ENCODE measurements at regions not wholly inside any gene's neighbourhood (a gene's known extent, or its start where the extent isn't known, plus 50 kb on each side); places are given as distances from the start of the nearest gene placed in this dataset.

DNA sequence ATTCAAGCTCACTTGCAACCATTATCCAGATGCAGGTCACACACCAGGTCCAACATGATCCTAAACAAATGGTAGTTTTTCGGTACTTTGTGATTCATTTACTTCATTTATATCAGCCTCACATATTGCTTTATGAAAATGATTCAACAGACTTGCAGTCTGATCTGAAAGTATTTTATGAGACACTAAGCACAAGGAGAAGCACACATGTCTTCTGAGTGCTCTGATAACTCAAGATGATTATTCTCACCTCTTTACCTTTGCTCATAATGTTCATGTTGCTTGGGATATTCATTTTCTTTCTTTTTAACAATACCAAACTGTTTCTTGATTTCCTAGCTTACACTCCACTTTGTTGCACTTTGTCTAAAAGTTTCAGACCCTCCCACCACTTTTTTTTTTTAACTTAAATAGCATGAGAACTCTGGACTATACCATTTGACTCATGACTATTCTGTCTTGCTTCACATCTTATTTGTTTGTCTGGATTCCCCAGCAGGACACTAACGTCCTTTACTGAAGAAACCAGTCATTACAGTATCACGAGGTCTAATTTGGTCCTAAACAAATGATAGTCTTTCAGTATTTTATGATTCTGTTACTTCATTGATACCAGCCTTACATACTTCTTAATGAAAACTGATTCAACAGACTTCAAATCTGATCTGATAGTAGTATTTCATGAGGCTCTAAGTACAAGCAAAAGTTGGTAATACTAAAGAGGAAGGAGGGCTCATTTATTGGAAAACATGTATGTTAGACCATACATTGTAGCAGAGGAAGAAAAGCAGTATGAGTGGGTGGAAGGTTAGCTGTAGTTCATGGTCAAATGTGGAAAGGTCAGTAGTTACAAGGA, 171.8 kb upstream of the AHR start:
- Histone ChIP-seq H3K36me3 (ENCODE audit: insufficient read depth) (no peaks in the 10 kb centered on the region), H3K4me1 (ENCODE audit: low read depth, poor library complexity, severe bottlenecking) (peaks cover 15% of the 10 kb centered on the region), H3K79me2 (ENCODE audit: insufficient read depth, low read depth) (no peaks in the 10 kb centered on the region), H3K4me2 (no peak overlapping the region), H3K27me3 (ENCODE audit: insufficient read depth, low read depth) (no peaks in the 10 kb centered on the region), H3K9ac (no peak overlapping the region), H4K20me1 (ENCODE audit: insufficient read depth) (no peaks in the 10 kb centered on the region), H3K27ac (no peak overlapping the region), H3K4me3 (IDR thresholded peaks at IDR 0.05; ENCODE audit: insufficient read depth, low read depth, low read length) (no peak overlapping the region), H2AFZ (ENCODE audit: low read depth) (no peak overlapping the region)
- TF ChIP-seq, protein P1, sequence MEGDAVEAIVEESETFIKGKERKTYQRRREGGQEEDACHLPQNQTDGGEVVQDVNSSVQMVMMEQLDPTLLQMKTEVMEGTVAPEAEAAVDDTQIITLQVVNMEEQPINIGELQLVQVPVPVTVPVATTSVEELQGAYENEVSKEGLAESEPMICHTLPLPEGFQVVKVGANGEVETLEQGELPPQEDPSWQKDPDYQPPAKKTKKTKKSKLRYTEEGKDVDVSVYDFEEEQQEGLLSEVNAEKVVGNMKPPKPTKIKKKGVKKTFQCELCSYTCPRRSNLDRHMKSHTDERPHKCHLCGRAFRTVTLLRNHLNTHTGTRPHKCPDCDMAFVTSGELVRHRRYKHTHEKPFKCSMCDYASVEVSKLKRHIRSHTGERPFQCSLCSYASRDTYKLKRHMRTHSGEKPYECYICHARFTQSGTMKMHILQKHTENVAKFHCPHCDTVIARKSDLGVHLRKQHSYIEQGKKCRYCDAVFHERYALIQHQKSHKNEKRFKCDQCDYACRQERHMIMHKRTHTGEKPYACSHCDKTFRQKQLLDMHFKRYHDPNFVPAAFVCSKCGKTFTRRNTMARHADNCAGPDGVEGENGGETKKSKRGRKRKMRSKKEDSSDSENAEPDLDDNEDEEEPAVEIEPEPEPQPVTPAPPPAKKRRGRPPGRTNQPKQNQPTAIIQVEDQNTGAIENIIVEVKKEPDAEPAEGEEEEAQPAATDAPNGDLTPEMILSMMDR (conservative IDR thresholded peaks at IDR 0.05; ENCODE audit: low read depth, low read length), result no peak

DNA sequence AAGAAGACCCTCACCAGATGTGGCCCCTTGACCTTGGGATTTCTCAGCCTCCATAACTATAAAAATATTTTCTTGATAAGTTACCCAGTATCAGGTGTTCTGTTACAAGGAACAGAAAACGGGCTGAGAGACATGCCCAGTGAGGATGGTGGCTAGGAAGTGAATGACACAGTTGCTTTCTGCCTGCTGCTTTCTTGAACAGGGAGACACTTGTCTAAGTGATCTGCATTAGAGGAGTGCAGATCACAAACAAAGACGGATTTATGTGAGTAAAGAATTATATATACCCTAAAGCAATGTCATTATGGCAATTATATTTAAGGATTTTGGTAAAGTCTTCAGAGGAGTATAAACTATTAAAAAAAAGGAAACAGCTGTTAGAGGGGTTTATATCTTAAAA, 169.2 kb upstream of the AHR start:
- H3K4me3 ChIP-seq (IDR thresholded peaks at IDR 0.05; ENCODE audit: insufficient read depth, low read depth, low read length), result no peak overlapping the region
- no peaks in the 10 kb centered on the region for H3K36me3 ChIP-seq (ENCODE audit: insufficient read depth)
- peaks cover 7% of the 10 kb centered on the region for H3K4me1 ChIP-seq (ENCODE audit: low read depth, poor library complexity, severe bottlenecking)
- no peak overlapping the region for H3K9ac ChIP-seq
- no peak overlapping the region for H3K27ac ChIP-seq
- no peaks in the 10 kb centered on the region for H3K27me3 ChIP-seq (ENCODE audit: insufficient read depth, low read depth)
- H2AFZ ChIP-seq (ENCODE audit: low read depth), result no peak overlapping the region
- H4K20me1 ChIP-seq (ENCODE audit: insufficient read depth), result no peaks in the 10 kb centered on the region
- H3K4me2 ChIP-seq, result no peak overlapping the region
- TF ChIP-seq, protein P1 (conservative IDR thresholded peaks at IDR 0.05; ENCODE audit: low read depth, low read length), result no peak
- H3K79me2 ChIP-seq (ENCODE audit: insufficient read depth, low read depth), result no peaks in the 10 kb centered on the region

DNA sequence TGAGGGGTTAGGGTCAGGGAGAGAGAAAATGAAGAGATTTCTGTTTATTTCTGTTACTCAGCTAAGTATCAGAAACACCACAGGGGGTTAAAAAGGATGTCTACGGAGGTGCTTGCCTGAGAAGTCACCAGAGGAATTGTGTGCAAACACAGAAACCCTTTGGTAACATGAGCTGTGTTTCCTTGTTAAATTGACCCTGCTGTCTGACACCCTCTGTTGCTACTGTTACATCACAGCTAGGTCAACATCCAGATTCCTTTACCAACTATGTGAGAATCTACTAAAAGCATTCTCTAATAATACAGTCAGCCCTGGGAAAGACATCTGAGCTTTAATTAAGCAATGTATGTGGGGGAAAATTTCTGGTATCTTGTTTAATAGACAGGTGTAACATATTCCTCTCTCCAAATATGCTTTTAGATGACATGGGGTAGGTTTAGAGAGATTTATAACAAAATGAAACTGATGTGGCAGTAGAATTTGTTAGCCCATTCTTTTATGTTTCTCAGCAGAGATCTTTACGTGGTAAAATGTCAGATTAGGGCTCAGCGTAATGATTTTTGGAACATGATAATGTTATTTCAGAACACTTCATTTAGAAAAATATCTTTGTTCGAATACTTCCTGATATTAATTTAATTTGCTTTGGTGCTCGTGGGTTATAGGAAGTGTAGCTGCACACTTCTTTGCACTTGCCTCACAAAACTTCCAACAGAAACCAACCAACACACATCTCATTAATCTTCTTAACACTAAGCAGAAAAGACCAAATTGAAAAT, 168.0 kb upstream of the AHR start:
- Histone ChIP-seq H3K27ac (no peak overlapping the region), H3K27me3 (ENCODE audit: insufficient read depth, low read depth) (no peaks in the 10 kb centered on the region), H3K4me1 (ENCODE audit: low read depth, poor library complexity, severe bottlenecking) (peaks cover 17% of the 10 kb centered on the region), H3K9ac (no peak overlapping the region), H3K36me3 (ENCODE audit: insufficient read depth) (no peaks in the 10 kb centered on the region), H4K20me1 (ENCODE audit: insufficient read depth) (no peaks in the 10 kb centered on the region), H3K4me2 (no peak overlapping the region), H3K79me2 (ENCODE audit: insufficient read depth, low read depth) (no peaks in the 10 kb centered on the region), H2AFZ (ENCODE audit: low read depth) (no peak overlapping the region), H3K4me3 (IDR thresholded peaks at IDR 0.05; ENCODE audit: insufficient read depth, low read depth, low read length) (no peak overlapping the region)
- TF ChIP-seq, protein P1 (conservative IDR thresholded peaks at IDR 0.05; ENCODE audit: low read depth, low read length), result no peak

DNA sequence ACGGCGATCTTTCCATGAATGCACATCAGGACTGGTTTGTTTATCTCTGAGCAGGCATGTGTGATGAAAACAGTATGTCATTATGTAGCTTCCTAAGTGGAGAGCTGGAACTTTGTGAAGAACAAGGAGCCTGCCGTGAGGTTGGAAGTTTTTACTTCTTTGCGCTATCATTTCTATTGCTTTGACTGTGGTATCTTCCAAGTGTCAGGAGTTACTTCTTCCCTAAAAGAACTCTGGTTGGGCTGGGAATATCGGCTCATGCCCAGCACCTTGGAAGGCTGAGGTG, 167.4 kb upstream of the AHR start:
- no peaks in the 10 kb centered on the region for H3K36me3 ChIP-seq (ENCODE audit: insufficient read depth)
- H3K27ac ChIP-seq, result no peak overlapping the region
- H4K20me1 ChIP-seq (ENCODE audit: insufficient read depth), result no peaks in the 10 kb centered on the region
- no peaks in the 10 kb centered on the region for H3K27me3 ChIP-seq (ENCODE audit: insufficient read depth, low read depth)
- H3K4me3 ChIP-seq (IDR thresholded peaks at IDR 0.05; ENCODE audit: insufficient read depth, low read depth, low read length), result no peak overlapping the region
- TF ChIP-seq, protein P1 (conservative IDR thresholded peaks at IDR 0.05; ENCODE audit: low read depth, low read length), result no peak
- H3K4me2 ChIP-seq, result no peak overlapping the region
- no peak overlapping the region for H3K9ac ChIP-seq
- no peak overlapping the region for H2AFZ ChIP-seq (ENCODE audit: low read depth)
- H3K4me1 ChIP-seq (ENCODE audit: low read depth, poor library complexity, severe bottlenecking), result peaks cover 17% of the 10 kb centered on the region
- H3K79me2 ChIP-seq (ENCODE audit: insufficient read depth, low read depth), result no peaks in the 10 kb centered on the region
